ENCODE measurements at regions not wholly inside any gene's neighbourhood (a gene's known extent, or its start where the extent isn't known, plus 50 kb on each side); places are given as distances from the start of the nearest gene placed in this dataset.

GRCh38 chr4:187942968-187943367, 52.6 kb upstream of the ZFP42 start:
- TF ChIP-seq TAF1 (IDR thresholded peaks at IDR 0.05; ENCODE audit: borderline replicate concordance, insufficient read depth, low read length) (no peak), POLR2AphosphoS5 (IDR thresholded peaks at IDR 0.05; ENCODE audit: low read depth, low read length) (no peak)
